ENCODE measurements at regions not wholly inside any gene's neighbourhood (a gene's known extent, or its start where the extent isn't known, plus 50 kb on each side); places are given as distances from the start of the nearest gene placed in this dataset.

GRCh38 chr20:9977629-9978028, 57.2 kb upstream of the ANKEF1 start:
- TF ChIP-seq, protein P1, sequence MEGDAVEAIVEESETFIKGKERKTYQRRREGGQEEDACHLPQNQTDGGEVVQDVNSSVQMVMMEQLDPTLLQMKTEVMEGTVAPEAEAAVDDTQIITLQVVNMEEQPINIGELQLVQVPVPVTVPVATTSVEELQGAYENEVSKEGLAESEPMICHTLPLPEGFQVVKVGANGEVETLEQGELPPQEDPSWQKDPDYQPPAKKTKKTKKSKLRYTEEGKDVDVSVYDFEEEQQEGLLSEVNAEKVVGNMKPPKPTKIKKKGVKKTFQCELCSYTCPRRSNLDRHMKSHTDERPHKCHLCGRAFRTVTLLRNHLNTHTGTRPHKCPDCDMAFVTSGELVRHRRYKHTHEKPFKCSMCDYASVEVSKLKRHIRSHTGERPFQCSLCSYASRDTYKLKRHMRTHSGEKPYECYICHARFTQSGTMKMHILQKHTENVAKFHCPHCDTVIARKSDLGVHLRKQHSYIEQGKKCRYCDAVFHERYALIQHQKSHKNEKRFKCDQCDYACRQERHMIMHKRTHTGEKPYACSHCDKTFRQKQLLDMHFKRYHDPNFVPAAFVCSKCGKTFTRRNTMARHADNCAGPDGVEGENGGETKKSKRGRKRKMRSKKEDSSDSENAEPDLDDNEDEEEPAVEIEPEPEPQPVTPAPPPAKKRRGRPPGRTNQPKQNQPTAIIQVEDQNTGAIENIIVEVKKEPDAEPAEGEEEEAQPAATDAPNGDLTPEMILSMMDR (conservative IDR thresholded peaks at IDR 0.05) = no peak
- no peak for TF ChIP-seq ZFX (IDR thresholded peaks at IDR 0.05)
